ENCODE measurements at regions not wholly inside any gene's neighbourhood (a gene's known extent, or its start where the extent isn't known, plus 50 kb on each side); places are given as distances from the start of the nearest gene placed in this dataset.

GRCh38 chr11:45456686-45457085 lies 170.5 kb upstream of the SYT13 start:
- DNase-seq (ENCODE audit: low read depth in 1 of 2, low spot score in 1 of 2), result no peak
- no peak overlapping the region for H3K4me3 ChIP-seq (replicated peaks; ENCODE audit: insufficient read depth, low read length)
- no peaks in the 10 kb centered on the region for H3K27me3 ChIP-seq (ENCODE audit: insufficient read depth, poor library complexity, severe bottlenecking)
- no peak for TF ChIP-seq REST (IDR thresholded peaks at IDR 0.05; ENCODE audit: insufficient replicate concordance, low read depth)
- no peak for TF ChIP-seq POLR2AphosphoS5 (IDR thresholded peaks at IDR 0.05; ENCODE audit: low read depth)
- TF ChIP-seq, protein P1, sequence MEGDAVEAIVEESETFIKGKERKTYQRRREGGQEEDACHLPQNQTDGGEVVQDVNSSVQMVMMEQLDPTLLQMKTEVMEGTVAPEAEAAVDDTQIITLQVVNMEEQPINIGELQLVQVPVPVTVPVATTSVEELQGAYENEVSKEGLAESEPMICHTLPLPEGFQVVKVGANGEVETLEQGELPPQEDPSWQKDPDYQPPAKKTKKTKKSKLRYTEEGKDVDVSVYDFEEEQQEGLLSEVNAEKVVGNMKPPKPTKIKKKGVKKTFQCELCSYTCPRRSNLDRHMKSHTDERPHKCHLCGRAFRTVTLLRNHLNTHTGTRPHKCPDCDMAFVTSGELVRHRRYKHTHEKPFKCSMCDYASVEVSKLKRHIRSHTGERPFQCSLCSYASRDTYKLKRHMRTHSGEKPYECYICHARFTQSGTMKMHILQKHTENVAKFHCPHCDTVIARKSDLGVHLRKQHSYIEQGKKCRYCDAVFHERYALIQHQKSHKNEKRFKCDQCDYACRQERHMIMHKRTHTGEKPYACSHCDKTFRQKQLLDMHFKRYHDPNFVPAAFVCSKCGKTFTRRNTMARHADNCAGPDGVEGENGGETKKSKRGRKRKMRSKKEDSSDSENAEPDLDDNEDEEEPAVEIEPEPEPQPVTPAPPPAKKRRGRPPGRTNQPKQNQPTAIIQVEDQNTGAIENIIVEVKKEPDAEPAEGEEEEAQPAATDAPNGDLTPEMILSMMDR (IDR thresholded peaks at IDR 0.05; ENCODE audit: insufficient read depth, low read length), result no peak
- no peak for TF ChIP-seq SPI1 (IDR thresholded peaks at IDR 0.05; ENCODE audit: borderline replicate concordance, low read depth)
- no peak for TF ChIP-seq GABPA (IDR thresholded peaks at IDR 0.05; ENCODE audit: low read depth)
- H3K27ac ChIP-seq (replicated peaks), result no peak overlapping the region

DNA sequence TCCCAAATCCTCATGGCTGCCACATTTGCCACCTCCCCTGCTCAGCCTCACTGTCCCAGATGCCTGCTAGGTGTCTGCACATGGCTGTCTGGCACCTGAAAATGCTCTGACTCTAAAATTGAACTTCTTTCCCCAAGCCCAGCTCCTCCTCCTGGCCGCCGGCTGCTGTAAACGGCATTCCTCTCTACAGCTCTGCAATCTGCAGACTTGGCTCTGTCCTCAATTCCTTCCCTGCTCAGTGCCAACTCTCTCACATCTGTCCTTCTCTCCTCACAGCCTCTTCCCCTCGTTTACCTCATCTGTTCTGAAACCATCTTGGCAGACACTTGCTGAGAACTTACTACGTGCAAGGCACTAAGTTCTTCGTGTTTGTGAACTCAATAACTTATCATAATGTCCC lies 169.4 kb upstream of the SYT13 start:
- DNase-seq (ENCODE audit: low read depth in 1 of 2, low spot score in 1 of 2), result no peak
- no peak for TF ChIP-seq POLR2AphosphoS5 (IDR thresholded peaks at IDR 0.05; ENCODE audit: low read depth)
- TF ChIP-seq SPI1 (IDR thresholded peaks at IDR 0.05; ENCODE audit: borderline replicate concordance, low read depth), result no peak
- no peak for TF ChIP-seq REST (IDR thresholded peaks at IDR 0.05; ENCODE audit: insufficient replicate concordance, low read depth)
- TF ChIP-seq, protein P1 (IDR thresholded peaks at IDR 0.05; ENCODE audit: insufficient read depth, low read length), result no peak
- TF ChIP-seq GABPA (IDR thresholded peaks at IDR 0.05; ENCODE audit: low read depth), result no peak
- Histone ChIP-seq H3K27ac (replicated peaks) (no peak overlapping the region), H3K4me3 (replicated peaks; ENCODE audit: insufficient read depth, low read length) (no peak overlapping the region), H3K27me3 (ENCODE audit: insufficient read depth, poor library complexity, severe bottlenecking) (no peaks in the 10 kb centered on the region)

GRCh38 chr11:45454917-45455401 lies 168.8 kb upstream of the SYT13 start:
- TF ChIP-seq GABPA (IDR thresholded peaks at IDR 0.05; ENCODE audit: low read depth) (no peak), SPI1 (IDR thresholded peaks at IDR 0.05; ENCODE audit: borderline replicate concordance, low read depth) (no peak), POLR2AphosphoS5 (IDR thresholded peaks at IDR 0.05; ENCODE audit: low read depth) (no peak), REST (IDR thresholded peaks at IDR 0.05; ENCODE audit: insufficient replicate concordance, low read depth) (no peak)
- TF ChIP-seq, protein P1 (IDR thresholded peaks at IDR 0.05; ENCODE audit: insufficient read depth, low read length), result no peak
- H3K4me3 ChIP-seq (replicated peaks; ENCODE audit: insufficient read depth, low read length), result no peak overlapping the region
- no peak for DNase-seq (ENCODE audit: low read depth in 1 of 2, low spot score in 1 of 2)
- no peak overlapping the region for H3K27ac ChIP-seq (replicated peaks)
- H3K27me3 ChIP-seq (ENCODE audit: insufficient read depth, poor library complexity, severe bottlenecking), result no peaks in the 10 kb centered on the region

Data from HL-60 (cell line).